GM18861 (cell line): ENCODE measurements at regions not wholly inside any gene's neighbourhood (a gene's known extent, or its start where the extent isn't known, plus 50 kb on each side); places are given as distances from the start of the nearest gene placed in this dataset.

Experiments used
- ATAC-seq: cut with Tn5 transposase; IDR thresholded peaks from one replicate; pipeline ENCODE4 v1.9.1; 2021; ENCODE audit not compliant: unreplicated experiment

- ATAC-seq = no peak
Measured at GRCh38 chr9:13505797-13506196, 226.3 kb upstream of the MPDZ start.

GRCh38 chr9:13503599-13503998, 224.1 kb upstream of the MPDZ start:
- ATAC-seq = no peak

- ATAC-seq = no peak
Measured at GRCh38 chr9:13502484-13502883, 223.0 kb upstream of the MPDZ start.

GRCh38 chr9:13501018-13501417, 221.5 kb upstream of the MPDZ start:
- ATAC-seq = no peak

GRCh38 chr9:13500034-13500433, 220.5 kb upstream of the MPDZ start:
- no peak for ATAC-seq

- ATAC-seq = no peak
Measured at GRCh38 chr9:13493697-13494096, 214.2 kb upstream of the MPDZ start.

GRCh38 chr9:13491493-13492424, 212.3 kb upstream of the MPDZ start:
- ATAC-seq = no peak

GRCh38 chr9:13491138-13491492, 211.6 kb upstream of the MPDZ start:
- no peak for ATAC-seq

- ATAC-seq = no peak
Measured at GRCh38 chr9:13487936-13488335, 208.4 kb upstream of the MPDZ start.

GRCh38 chr9:13487498-13487897, 208.0 kb upstream of the MPDZ start:
- no peak for ATAC-seq

- no peak for ATAC-seq
Measured at GRCh38 chr9:13487071-13487470, 207.6 kb upstream of the MPDZ start.

- no peak for ATAC-seq
Measured at GRCh38 chr9:13485068-13485596, 205.6 kb upstream of the MPDZ start.

- ATAC-seq = no peak
Measured at GRCh38 chr9:13484186-13484585, 204.7 kb upstream of the MPDZ start.

- no peak for ATAC-seq
Measured at GRCh38 chr9:13481274-13481673, 201.8 kb upstream of the MPDZ start.

- ATAC-seq = no peak
Measured at GRCh38 chr9:13480693-13481092, 201.2 kb upstream of the MPDZ start.

GRCh38 chr9:13479096-13479495, 199.6 kb upstream of the MPDZ start:
- no peak for ATAC-seq

GRCh38 chr9:13478639-13479038, 199.1 kb upstream of the MPDZ start:
- ATAC-seq = no peak

GRCh38 chr9:13478160-13478559, 198.7 kb upstream of the MPDZ start:
- ATAC-seq = no peak

- ATAC-seq = no peak
Measured at GRCh38 chr9:13470836-13471235, 191.3 kb upstream of the MPDZ start.

GRCh38 chr9:13467157-13467556, 187.7 kb upstream of the MPDZ start:
- no peak for ATAC-seq

GRCh38 chr9:13461414-13461991, 182.0 kb upstream of the MPDZ start:
- no peak for ATAC-seq

GRCh38 chr9:13459071-13459470, 179.6 kb upstream of the MPDZ start:
- no peak for ATAC-seq
